Choroid plexus epithelial cell (primary cell): ENCODE measurements at regions not wholly inside any gene's neighbourhood (a gene's known extent, or its start where the extent isn't known, plus 50 kb on each side); places are given as distances from the start of the nearest gene placed in this dataset.

Experiments used
- DNase-seq: peaks from one replicate; pipeline ENCODE4 v3.0.0-alpha.2; 2010; ENCODE audit warnings: low read depth
- H3K4me3 ChIP-seq: 2 replicates; pipeline ENCODE4 v1.5.1; 2011; ENCODE audit warnings: low read depth, mild to moderate bottlenecking, control low read depth, low read length, moderate library complexity
- TF ChIP-seq, protein P1 (sequence below): conservative IDR thresholded peaks from 2 replicates; pipeline ENCODE4 v1.5.1; 2011; ENCODE audit warnings: low read depth, mild to moderate bottlenecking, control low read depth, inconsistent platforms, low read length, moderate library complexity

DNA sequence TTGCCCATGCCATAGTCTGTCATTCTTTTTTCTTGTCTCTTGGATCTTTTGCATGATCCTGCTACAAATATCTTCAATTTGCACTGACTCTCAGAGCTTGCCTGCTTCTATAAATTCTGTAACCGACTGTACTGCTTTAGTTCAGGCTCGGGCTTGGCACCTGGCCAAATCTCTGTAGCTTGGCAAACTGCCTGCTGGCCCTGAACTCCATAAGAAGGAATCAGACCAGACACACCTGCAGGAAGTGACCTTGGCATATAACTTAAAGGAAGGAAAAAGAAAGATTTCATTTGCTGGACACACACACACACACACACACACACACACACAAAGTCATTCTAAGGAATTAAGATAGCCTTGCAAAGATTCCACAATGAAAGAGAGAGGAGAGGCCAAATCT lies 291.2 kb upstream of the DDX18 start:
- peak; percentile 6 for DNase-seq
- TF ChIP-seq, protein P1, sequence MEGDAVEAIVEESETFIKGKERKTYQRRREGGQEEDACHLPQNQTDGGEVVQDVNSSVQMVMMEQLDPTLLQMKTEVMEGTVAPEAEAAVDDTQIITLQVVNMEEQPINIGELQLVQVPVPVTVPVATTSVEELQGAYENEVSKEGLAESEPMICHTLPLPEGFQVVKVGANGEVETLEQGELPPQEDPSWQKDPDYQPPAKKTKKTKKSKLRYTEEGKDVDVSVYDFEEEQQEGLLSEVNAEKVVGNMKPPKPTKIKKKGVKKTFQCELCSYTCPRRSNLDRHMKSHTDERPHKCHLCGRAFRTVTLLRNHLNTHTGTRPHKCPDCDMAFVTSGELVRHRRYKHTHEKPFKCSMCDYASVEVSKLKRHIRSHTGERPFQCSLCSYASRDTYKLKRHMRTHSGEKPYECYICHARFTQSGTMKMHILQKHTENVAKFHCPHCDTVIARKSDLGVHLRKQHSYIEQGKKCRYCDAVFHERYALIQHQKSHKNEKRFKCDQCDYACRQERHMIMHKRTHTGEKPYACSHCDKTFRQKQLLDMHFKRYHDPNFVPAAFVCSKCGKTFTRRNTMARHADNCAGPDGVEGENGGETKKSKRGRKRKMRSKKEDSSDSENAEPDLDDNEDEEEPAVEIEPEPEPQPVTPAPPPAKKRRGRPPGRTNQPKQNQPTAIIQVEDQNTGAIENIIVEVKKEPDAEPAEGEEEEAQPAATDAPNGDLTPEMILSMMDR: no peak

DNA sequence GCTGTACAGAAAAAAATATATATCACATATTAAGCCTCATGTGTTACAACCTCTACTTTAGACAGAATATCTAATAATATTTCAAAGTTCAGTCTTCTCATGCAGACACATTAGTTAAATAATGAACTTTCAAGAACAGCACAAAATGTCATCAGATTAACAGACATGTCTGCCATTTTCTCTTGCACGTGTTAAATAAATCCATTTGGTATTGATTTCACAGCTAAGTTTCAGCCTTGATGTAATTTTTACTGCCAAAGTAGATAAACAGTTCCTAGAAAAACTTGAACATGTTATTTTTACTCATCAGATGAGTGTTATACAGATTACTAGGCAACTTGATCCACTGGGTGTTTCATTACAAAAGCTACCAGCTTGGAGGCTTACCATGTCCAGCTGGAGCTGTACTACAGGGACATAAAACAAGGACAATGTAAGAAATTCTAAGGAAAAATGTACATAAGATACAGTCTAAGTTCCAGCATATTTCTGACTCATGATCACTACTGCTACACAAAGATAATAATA lies 290.7 kb upstream of the DDX18 start:
- no peak for DNase-seq
- H3K4me3 ChIP-seq: no peak overlapping the region
- TF ChIP-seq, protein P1: no peak

More for the DNA sequence above, 291.2 kb upstream of the DDX18 start:
- no peak overlapping the region for H3K4me3 ChIP-seq

DNA sequence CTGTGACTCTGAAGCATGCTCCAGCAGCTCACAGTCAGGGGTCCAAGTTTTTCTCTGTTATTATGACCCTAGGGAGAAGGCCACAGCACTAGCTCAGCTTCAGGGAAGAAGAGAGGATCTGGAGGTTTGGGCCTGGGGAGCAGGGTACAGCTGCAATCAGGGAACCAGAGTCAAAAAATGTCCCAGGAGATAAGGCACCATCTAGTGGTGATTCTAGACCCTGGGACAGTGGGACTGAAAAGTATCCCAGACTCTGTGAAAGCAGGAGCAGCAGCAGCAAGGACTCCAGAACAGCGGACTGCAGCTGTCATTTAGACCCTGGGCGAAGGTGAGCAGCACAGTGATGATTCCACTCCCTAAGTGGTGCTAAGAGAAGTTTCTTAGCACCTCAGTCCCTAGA lies 278.4 kb upstream of the DDX18 start:
- DNase-seq: no peak
- no peak overlapping the region for H3K4me3 ChIP-seq
- TF ChIP-seq, protein P1: no peak

DNA sequence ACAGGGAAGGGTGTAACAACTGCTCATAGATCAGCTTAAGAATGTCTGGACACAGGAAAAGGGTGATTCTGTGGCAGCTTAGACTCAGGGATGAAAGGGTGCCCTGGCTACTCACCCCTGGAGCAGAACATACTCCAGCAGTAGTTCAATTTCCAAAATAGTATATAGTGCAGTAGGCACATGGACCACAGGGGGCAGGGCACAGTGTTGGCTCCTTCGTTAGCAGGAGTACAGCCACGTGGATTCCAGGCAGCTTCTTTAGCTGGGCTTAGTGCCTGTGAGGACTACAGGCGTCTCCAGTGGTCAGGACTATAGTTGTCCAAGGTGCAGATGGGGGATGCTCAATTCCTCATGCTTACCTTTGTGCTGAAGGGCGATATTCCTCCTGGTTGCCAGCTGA lies 277.5 kb upstream of the DDX18 start:
- H3K4me3 ChIP-seq: no peak overlapping the region
- no peak for DNase-seq
- TF ChIP-seq, protein P1: no peak

DNA sequence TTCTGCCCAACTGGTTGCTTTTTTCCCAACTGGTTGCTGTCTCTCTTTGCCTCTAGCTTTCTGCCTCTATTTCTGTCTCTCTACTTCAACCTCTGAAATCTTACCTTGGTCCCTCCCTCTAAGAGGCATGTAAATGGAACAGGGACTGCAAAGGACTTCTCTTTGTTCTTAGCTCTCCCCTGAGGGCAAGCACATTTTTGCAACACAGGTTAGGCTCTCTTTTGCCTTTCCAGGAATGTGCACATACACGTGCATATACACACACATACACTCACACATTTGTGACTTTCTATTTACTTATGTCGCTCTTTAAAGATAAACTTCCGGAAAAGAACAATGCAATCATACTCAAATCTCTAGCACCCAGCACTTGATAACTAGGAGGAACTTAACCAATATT lies 262.6 kb upstream of the DDX18 start:
- TF ChIP-seq, protein P1: no peak
- H3K4me3 ChIP-seq: no peak overlapping the region
- DNase-seq: no peak

DNA sequence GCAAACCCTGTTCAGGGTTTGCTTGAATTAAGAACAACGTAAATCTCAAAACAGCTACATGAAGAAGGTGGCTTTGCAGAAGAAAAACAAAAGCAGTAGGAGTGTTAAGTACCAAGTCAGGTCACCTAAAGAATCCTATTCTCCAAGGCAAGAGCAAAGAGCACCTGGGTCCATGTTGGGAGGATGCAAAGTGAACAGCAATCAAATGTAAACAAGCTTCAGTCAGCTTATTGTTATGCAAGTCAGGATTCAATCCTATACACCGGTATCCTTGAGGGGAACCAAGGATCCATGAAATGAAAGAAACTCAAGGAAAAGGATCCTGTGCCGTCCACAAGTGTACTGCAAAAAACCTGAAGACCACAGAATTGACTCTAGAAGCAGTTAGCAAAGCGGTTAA lies 261.0 kb upstream of the DDX18 start:
- H3K4me3 ChIP-seq: no peak overlapping the region
- TF ChIP-seq, protein P1: no peak
- DNase-seq: no peak

DNA sequence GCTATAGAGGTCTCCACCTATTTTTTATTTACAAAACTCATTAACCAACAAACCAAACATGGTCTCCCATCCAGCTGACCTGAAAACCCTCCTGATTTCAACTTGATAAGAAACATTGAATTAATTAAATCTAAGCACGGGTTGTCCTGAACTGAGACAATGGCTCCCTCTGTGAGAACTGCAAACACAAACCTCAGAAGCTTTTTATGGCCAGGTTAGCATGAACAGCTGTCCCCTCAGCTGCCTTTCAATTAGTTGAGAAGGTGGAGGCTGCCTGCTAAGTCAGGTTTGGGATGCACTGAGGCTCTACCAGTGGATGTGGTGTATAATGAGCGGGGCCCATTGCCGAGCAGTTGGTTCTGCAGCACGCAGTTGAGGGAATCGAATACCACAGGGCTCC lies 258.5 kb upstream of the DDX18 start:
- DNase-seq: no peak
- TF ChIP-seq, protein P1: no peak
- H3K4me3 ChIP-seq: no peak overlapping the region
